ENCODE measurements at regions not wholly inside any gene's neighbourhood (a gene's known extent, or its start where the extent isn't known, plus 50 kb on each side); places are given as distances from the start of the nearest gene placed in this dataset.
"Not testable (repeated sequence)": the region's sequence is repeated elsewhere in the genome, so short reads cannot be mapped to it uniquely, and the experiment has no call there.

GRCh38 chr13:65937251-65937650 is 1292.9 kb downstream of the PCDH9 start:
- DNase-seq: no peak

GRCh38 chr13:65936249-65936648 is 1293.9 kb downstream of the PCDH9 start:
- no peak for DNase-seq

DNA sequence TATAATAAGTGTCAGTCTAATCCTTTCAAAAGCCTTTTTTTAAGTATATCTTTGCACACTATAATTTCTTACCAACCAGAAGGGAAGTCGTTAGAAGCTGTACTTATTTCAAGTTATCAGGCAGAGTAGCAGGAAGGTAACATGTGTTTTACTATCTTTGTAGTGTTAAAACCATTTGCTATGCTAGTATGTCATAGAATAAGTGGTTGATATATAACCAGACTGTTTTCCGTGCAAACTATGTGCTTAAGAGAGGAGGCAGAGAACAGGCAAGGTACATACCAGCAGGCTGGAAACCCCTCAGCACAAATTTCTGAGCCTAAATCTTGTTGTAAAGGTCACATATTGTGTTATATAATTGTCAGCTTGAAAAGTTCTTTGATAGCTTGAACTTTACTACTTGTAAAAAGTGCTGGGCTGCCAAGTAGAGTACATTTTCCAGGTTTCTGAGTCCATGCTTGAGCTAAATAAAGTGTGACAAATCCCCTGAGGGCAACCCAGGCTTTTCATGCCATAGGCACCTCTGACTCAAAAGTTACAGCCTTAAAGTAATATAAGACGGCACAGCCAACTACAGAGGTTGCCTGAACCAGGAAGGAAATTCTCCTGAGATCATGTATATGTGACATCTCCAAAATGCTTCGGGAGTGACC is 1297.4 kb downstream of the PCDH9 start:
- no peak for DNase-seq

GRCh38 chr13:65932013-65932412 is 1298.1 kb downstream of the PCDH9 start:
- no peak for DNase-seq

DNA sequence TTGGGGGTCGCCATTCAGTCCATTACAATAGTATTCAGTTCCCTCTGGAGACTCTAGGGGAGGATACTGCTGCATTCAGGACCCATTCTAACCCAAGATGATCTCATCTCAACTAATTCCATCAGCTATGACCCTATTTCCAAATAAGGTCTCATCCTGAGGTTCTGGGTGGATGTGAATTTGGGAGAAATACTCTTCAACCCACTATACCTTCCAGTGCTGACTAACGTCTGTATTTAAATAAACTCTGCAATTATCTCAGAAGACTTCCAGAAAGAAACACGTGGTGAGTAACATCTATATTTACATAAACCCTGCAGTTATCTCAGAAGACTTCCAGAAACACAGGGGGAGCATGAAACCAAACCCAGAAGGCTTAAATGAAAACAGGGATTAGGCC is 1300.7 kb downstream of the PCDH9 start:
- no peak for DNase-seq

DNA sequence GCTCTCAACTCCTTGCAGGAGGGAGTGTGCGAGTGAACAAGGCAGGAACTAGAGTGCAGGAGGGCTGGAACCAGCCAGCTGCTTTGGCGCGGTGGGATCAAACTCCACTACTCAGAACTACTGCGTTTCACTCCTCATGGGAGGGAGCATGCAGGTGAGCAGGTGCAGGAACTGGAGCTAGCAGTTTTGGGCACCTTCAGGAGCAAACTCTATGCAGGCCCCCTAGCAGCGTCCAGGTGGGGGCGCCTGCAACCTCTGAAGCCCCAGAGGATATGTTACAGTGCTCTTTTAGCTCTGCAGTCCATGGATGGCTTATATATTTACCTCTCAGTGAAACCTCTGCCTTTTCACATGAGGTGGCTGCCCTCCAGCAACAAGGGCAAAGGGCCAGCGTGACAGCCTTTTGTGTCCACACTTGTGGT is 1303.4 kb downstream of the PCDH9 start:
- no peak for DNase-seq

- not testable (repeated sequence) for DNase-seq
Measured at GRCh38 chr13:65922846-65923245, 1307.3 kb downstream of the PCDH9 start.

DNA sequence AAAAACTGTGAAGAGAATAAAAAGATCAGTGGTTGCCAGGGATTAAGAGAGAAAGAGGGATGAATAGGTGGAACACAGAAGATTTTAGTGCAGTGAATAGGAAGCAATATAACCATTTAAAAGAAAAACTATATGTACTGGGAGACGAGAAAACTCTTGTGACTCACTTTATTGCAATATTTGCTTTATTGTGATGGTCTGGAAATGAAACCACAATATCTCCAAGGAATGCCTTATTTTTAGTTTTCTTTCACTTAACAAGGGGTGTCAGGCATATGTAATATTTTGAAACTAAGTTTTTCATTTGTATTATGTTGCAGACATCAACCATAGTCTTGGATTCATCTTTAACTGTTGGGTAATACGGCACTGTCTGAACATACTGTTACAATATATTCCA is 1308.2 kb downstream of the PCDH9 start:
- no peak for DNase-seq

GRCh38 chr13:65917731-65918130 is 1312.4 kb downstream of the PCDH9 start:
- DNase-seq: no peak

GRCh38 chr13:65915195-65915594 is 1314.9 kb downstream of the PCDH9 start:
- no peak for DNase-seq

DNA sequence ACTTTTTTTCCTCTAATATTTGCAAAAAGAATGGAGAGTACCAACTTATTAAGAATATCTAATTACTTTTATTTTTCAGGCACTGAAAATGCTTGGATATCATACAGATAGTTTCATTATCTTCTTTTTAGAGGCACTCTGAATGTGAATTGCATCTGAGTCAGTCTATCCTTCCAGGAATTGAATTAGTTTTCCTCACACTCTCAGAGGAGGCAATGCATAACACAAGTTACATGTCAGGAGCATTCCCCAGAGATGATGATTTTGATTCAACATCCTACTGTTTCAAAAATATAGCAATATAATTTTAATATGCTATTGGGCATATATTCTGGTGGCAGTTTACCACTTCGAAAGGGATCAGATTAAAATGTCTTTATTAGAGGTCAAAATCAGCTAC is 1315.4 kb downstream of the PCDH9 start:
- DNase-seq: no peak

- DNase-seq: no peak
Measured at GRCh38 chr13:65913173-65913572, 1317.0 kb downstream of the PCDH9 start.

- DNase-seq: no peak
Measured at GRCh38 chr13:65912516-65912915, 1317.6 kb downstream of the PCDH9 start.

- DNase-seq: no peak
Measured at GRCh38 chr13:65911546-65912193, 1318.5 kb downstream of the PCDH9 start.

DNA sequence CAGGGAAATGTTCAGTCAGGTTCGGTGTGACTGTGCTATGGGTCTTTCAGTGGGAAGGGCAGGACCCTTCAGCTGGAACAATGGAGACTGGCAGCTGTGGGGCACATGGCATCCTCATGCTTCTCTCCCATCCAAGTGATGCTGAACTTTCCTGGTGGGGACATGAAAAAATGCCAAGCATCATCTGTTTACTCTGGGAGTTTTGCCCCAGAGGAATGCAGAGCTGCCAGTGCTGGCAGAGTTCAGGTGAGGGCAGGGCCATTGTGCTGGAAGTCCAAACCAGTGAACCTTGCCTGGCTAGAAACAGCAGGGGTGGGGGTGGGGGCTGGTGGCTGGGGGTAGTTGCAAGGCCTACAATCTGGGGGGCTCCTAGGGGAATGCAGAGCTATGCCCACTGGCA is 1320.6 kb downstream of the PCDH9 start:
- DNase-seq: no peak

DNA sequence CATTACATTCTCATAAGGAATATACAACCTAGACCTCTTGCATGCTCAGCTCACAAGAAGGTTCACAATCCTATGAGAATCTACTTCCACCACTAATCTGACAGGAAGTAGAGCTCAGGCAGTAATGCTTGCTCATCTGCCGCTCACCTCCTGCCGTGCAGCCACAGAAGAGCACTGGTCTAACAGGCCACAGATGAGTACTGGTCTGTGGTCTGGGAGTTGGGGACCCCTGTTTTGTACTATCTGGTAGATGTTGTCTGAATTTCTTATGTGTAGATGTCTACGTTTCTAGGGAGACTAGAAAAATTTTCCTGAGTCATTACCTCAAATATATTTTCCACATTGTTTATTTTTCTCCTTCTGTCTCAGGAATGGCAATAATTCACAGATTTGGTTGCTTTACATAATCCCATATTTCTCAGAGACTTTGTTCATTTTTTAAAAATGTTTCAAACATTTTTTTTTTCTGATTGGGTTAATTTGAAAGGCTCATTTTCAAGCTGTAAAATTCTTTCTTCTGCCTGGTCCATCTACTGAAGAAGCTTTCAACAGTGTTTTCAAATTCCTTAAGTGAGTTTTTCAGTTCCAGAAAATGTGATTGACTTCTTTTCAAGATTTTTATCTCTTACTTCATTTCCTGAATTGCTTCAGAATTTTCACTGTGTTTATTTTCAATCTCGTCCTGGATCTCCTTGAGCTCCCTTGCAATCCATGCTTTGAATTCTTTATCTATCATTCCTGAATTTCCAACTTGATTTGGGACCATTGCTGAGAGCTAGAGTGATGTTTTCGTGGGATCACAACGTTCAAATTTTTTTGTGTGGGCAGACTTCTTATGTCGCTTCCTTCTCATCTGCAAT is 1322.2 kb downstream of the PCDH9 start:
- no peak for DNase-seq

GRCh38 chr13:65901723-65902122 is 1328.4 kb downstream of the PCDH9 start:
- no peak for DNase-seq

- DNase-seq: no peak
Measured at GRCh38 chr13:65894049-65894448, 1336.1 kb downstream of the PCDH9 start.

DNA sequence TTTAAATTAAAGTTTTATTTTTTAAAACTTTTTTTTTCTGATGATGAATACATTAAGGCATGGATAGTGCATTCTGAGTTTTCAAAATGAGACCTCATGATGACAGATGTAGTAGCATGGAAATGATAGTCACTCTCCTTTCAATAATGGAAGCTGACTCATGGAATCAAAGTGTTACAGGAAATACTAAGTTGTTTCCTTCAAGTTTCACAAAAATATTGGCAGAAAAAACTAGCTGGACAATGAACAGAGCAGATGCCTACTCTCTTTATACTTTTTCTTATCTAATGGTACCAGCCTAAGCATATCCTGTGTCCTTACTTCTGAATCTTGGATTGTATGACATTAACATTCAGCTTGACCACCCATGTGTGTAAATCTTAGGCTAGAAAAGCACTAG is 1337.3 kb downstream of the PCDH9 start:
- no peak for DNase-seq

DNA sequence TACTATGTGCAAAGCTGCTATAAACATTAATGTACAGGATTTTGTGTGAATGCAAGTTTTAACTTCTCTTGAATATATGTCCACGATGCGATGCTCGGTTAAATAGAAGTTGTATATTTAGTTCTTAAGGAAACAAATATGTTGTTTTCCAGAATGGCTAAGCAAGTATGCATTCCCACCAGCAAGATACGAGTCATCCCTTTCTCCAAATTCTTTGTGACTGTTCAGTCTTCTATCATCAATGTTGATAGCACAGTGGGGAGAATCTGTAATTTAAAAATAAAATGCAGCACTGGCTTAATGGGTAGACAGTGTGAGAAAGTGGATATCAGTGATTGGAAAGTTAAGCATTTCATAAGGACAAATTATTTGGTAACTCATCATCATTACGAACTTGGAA is 1340.8 kb downstream of the PCDH9 start:
- DNase-seq: no peak

GRCh38 chr13:65882810-65883209 is 1347.3 kb downstream of the PCDH9 start:
- DNase-seq: no peak

GRCh38 chr13:65881561-65882155 is 1348.5 kb downstream of the PCDH9 start:
- no peak for DNase-seq

GRCh38 chr13:65875031-65875430 is 1355.1 kb downstream of the PCDH9 start:
- DNase-seq: no peak

DNA sequence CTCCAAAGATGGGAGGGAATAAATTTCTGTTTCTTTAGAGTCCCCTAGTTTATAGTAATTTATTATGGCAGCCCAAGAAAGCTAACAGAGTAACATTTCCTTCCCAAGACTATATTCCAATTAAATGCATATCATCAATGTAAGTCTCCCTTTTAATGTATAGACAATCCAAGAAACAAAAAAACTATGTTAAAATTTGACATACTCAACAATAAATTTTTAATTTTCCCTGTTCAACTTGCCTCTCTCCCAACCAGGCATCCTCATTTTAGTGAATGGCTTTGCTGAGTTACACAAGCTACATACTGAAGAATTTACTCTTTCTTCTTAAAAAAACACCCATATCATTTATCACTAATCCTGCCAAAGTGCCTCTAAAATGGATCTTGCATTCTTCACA is 1357.7 kb downstream of the PCDH9 start:
- DNase-seq: no peak

All from hippocampal formation (tissue), 2 donors.